ENCODE measurements at regions not wholly inside any gene's neighbourhood (a gene's known extent, or its start where the extent isn't known, plus 50 kb on each side); places are given as distances from the start of the nearest gene placed in this dataset.

- TF ChIP-seq YY1 (IDR thresholded peaks at IDR 0.05; ENCODE audit: low read depth), result no peak
These were observed 80.6 kb downstream of the NIBAN1 start for GRCh38 chr1:184893695-184894094.

- TF ChIP-seq USF1 (IDR thresholded peaks at IDR 0.05), result no peak
- TF ChIP-seq EGR1 (IDR thresholded peaks at IDR 0.05), result no peak
- TF ChIP-seq, protein P1, sequence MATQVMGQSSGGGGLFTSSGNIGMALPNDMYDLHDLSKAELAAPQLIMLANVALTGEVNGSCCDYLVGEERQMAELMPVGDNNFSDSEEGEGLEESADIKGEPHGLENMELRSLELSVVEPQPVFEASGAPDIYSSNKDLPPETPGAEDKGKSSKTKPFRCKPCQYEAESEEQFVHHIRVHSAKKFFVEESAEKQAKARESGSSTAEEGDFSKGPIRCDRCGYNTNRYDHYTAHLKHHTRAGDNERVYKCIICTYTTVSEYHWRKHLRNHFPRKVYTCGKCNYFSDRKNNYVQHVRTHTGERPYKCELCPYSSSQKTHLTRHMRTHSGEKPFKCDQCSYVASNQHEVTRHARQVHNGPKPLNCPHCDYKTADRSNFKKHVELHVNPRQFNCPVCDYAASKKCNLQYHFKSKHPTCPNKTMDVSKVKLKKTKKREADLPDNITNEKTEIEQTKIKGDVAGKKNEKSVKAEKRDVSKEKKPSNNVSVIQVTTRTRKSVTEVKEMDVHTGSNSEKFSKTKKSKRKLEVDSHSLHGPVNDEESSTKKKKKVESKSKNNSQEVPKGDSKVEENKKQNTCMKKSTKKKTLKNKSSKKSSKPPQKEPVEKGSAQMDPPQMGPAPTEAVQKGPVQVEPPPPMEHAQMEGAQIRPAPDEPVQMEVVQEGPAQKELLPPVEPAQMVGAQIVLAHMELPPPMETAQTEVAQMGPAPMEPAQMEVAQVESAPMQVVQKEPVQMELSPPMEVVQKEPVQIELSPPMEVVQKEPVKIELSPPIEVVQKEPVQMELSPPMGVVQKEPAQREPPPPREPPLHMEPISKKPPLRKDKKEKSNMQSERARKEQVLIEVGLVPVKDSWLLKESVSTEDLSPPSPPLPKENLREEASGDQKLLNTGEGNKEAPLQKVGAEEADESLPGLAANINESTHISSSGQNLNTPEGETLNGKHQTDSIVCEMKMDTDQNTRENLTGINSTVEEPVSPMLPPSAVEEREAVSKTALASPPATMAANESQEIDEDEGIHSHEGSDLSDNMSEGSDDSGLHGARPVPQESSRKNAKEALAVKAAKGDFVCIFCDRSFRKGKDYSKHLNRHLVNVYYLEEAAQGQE (IDR thresholded peaks at IDR 0.05; ENCODE audit: low read depth), result no peak
- TF ChIP-seq NFIC (IDR thresholded peaks at IDR 0.05), result no peak
- TF ChIP-seq TEAD4 (IDR thresholded peaks at IDR 0.05), result no peak
- TF ChIP-seq EP300 (IDR thresholded peaks at IDR 0.05; ENCODE audit: borderline replicate concordance), result no peak
- no peak for TF ChIP-seq ZBTB7A (IDR thresholded peaks at IDR 0.05; ENCODE audit: low read depth)
- no peak for TF ChIP-seq YY1 (IDR thresholded peaks at IDR 0.05; ENCODE audit: low read depth)
- TF ChIP-seq, protein P2, sequence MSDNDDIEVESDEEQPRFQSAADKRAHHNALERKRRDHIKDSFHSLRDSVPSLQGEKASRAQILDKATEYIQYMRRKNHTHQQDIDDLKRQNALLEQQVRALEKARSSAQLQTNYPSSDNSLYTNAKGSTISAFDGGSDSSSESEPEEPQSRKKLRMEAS (IDR thresholded peaks at IDR 0.05), result no peak
- no peak for TF ChIP-seq CEBPB (IDR thresholded peaks at IDR 0.05)
- TF ChIP-seq TCF12 (IDR thresholded peaks at IDR 0.05; ENCODE audit: low read depth), result no peak
- no peak for TF ChIP-seq CREB1 (IDR thresholded peaks at IDR 0.05; ENCODE audit: low read depth)
- no peak for TF ChIP-seq FOXM1 (IDR thresholded peaks at IDR 0.05; ENCODE audit: borderline replicate concordance, low read depth)
- no peak for TF ChIP-seq RAD21 (IDR thresholded peaks at IDR 0.05; ENCODE audit: low read depth)
- no peak for TF ChIP-seq TAF1 (IDR thresholded peaks at IDR 0.05; ENCODE audit: low read depth)
These were observed 82.2 kb downstream of the NIBAN1 start for GRCh38 chr1:184892116-184892515.

DNA sequence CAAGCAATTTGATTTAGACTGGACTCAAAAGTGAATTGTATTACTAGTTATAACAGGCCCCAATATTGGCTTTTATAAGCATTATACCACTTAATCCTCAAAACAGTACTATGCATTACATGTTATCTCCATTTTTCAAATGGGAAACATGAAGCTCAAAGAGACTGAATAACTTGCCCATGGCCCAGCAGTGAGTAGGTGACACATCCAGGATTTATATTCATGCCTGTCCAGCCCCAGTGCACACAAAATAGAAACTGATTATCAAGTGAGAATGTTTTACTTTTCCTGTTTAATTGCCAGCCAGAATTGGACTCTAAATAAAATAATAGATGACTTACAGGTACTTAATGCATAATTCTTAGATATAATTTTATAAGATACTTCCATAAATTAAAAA, 82.9 kb downstream of the NIBAN1 start:
- TF ChIP-seq RAD21 (IDR thresholded peaks at IDR 0.05; ENCODE audit: low read depth) (no peak), TCF12 (IDR thresholded peaks at IDR 0.05; ENCODE audit: low read depth) (no peak), CEBPB (IDR thresholded peaks at IDR 0.05) (no peak), TEAD4 (IDR thresholded peaks at IDR 0.05) (no peak), TAF1 (IDR thresholded peaks at IDR 0.05; ENCODE audit: low read depth) (no peak), FOXM1 (IDR thresholded peaks at IDR 0.05; ENCODE audit: borderline replicate concordance, low read depth) (no peak), EP300 (IDR thresholded peaks at IDR 0.05; ENCODE audit: borderline replicate concordance) (no peak), EGR1 (IDR thresholded peaks at IDR 0.05) (no peak), CREB1 (IDR thresholded peaks at IDR 0.05; ENCODE audit: low read depth) (no peak)
- TF ChIP-seq, protein P2 (IDR thresholded peaks at IDR 0.05), result no peak
- TF ChIP-seq, protein P1 (IDR thresholded peaks at IDR 0.05; ENCODE audit: low read depth), result no peak

GRCh38 chr1:184890539-184890973, 83.8 kb downstream of the NIBAN1 start:
- TF ChIP-seq EGR1 (IDR thresholded peaks at IDR 0.05) (no peak), TEAD4 (IDR thresholded peaks at IDR 0.05) (no peak), ZBTB7A (IDR thresholded peaks at IDR 0.05; ENCODE audit: low read depth) (no peak), TAF1 (IDR thresholded peaks at IDR 0.05; ENCODE audit: low read depth) (no peak), RAD21 (IDR thresholded peaks at IDR 0.05; ENCODE audit: low read depth) (no peak)
- TF ChIP-seq, protein P1 (IDR thresholded peaks at IDR 0.05; ENCODE audit: low read depth), result no peak
- TF ChIP-seq, protein P2 (IDR thresholded peaks at IDR 0.05), result no peak

- TF ChIP-seq TAF1 (IDR thresholded peaks at IDR 0.05; ENCODE audit: low read depth) (no peak), ZBTB7A (IDR thresholded peaks at IDR 0.05; ENCODE audit: low read depth) (no peak), RAD21 (IDR thresholded peaks at IDR 0.05; ENCODE audit: low read depth) (no peak), CREB1 (IDR thresholded peaks at IDR 0.05; ENCODE audit: low read depth) (no peak), NFIC (IDR thresholded peaks at IDR 0.05) (no peak), YY1 (IDR thresholded peaks at IDR 0.05; ENCODE audit: low read depth) (no peak), EGR1 (IDR thresholded peaks at IDR 0.05) (no peak), TEAD4 (IDR thresholded peaks at IDR 0.05) (no peak), USF1 (IDR thresholded peaks at IDR 0.05) (no peak), EP300 (IDR thresholded peaks at IDR 0.05; ENCODE audit: borderline replicate concordance) (no peak)
- TF ChIP-seq, protein P1 (IDR thresholded peaks at IDR 0.05; ENCODE audit: low read depth), result no peak
These were observed 84.4 kb downstream of the NIBAN1 start for GRCh38 chr1:184889902-184890301.
